Panc1 (cell line): ENCODE measurements at regions not wholly inside any gene's neighbourhood (a gene's known extent, or its start where the extent isn't known, plus 50 kb on each side); places are given as distances from the start of the nearest gene placed in this dataset.

ENCODE experiments used
- CTCF ChIP-seq: fragments of 450-650 bp; IDR thresholded peaks from 2 replicates; pipeline ENCODE4 v1.5.1; 2017; ENCODE audit warnings: mild to moderate bottlenecking
- POLR2AphosphoS5 ChIP-seq: IDR thresholded peaks from 2 replicates; pipeline ENCODE4 v1.6.1; 2012; ENCODE audit warnings: mild to moderate bottlenecking, low read depth, low read length, moderate library complexity

DNA sequence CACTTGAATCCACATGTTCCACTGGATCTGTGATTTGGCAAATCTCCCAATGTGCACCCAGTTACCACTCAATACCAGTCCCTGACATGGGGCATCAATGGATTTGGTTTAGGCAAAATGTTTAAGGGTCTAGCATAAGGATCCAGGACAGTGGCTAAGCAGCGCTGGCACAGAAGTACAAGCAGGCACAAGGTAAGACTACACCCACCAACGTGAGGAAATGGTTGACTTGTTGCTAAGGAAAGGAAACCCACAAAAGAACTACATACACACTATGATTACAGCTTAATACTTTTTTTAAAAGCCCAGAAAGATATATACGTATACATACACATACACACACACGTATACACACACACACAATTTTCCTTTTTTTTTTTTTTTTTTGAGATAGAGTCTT is 79.0 kb downstream of the DNAAF9 start:
- TF ChIP-seq CTCF (no peak), POLR2AphosphoS5 (no peak)
